GM12891 (cell line): ENCODE measurements at regions not wholly inside any gene's neighbourhood (a gene's known extent, or its start where the extent isn't known, plus 50 kb on each side); places are given as distances from the start of the nearest gene placed in this dataset.

Source experiments
- PAX5 ChIP-seq: IDR thresholded peaks from 2 replicates; pipeline ENCODE4 v1.6.1; 2011; ENCODE audit warnings: low read length, moderate library complexity, mild to moderate bottlenecking; ENCODE audit not compliant: insufficient read depth, severe bottlenecking
- POLR2A ChIP-seq: IDR thresholded peaks from 2 replicates; pipeline ENCODE4 v1.6.1; 2011; ENCODE audit warnings: low read depth, low read length, control low read depth
- POLR2AphosphoS5 ChIP-seq: IDR thresholded peaks from 2 replicates; pipeline ENCODE4 v1.6.1; 2011; ENCODE audit warnings: low read depth, low read length, control low read depth
- SPI1 ChIP-seq: IDR thresholded peaks from 2 replicates; pipeline ENCODE4 v1.6.1; 2011; ENCODE audit warnings: low read depth, low read length, control low read depth
- TAF1 ChIP-seq: IDR thresholded peaks from 2 replicates; pipeline ENCODE4 v1.6.1; 2011; ENCODE audit warnings: low read depth, low read length, control low read depth

- no peak for TF ChIP-seq POLR2A
- TF ChIP-seq POLR2AphosphoS5 = no peak
- no peak for TF ChIP-seq TAF1
- no peak for TF ChIP-seq SPI1
- TF ChIP-seq PAX5 = no peak
Measured at GRCh38 chr5:4048398-4048797, 452.8 kb downstream of the IRX1 start.
